GM18907 (cell line): ENCODE measurements at regions not wholly inside any gene's neighbourhood (a gene's known extent, or its start where the extent isn't known, plus 50 kb on each side); places are given as distances from the start of the nearest gene placed in this dataset.

Experiments used
- ATAC-seq: cut with Tn5 transposase; IDR thresholded peaks from one replicate; pipeline ENCODE4 v1.9.1; 2021; ENCODE audit warnings: mild to moderate bottlenecking, moderate library complexity; ENCODE audit not compliant: unreplicated experiment

GRCh38 chr10:6305401-6306321 lies 102.9 kb downstream of the PFKFB3 start:
- no peak for ATAC-seq

DNA sequence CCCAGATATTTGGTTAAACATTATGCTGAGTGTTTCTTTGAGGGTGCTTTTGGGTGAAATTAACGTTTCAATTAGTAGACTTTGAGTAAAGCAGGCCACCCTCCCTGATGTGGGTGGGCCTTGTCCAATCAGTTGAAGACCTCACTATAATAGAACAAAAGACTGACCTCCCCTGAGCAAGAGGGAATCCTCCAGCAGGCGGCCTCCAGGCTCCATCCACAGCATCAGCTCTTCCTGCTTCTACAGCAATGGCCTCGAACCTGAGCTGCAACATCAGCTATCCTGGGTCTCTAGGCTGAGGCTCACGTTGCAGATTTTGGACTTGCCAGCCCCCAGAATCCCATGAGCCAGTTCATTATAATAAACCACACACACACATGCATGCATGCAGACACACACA lies 104.2 kb downstream of the PFKFB3 start:
- no peak for ATAC-seq

DNA sequence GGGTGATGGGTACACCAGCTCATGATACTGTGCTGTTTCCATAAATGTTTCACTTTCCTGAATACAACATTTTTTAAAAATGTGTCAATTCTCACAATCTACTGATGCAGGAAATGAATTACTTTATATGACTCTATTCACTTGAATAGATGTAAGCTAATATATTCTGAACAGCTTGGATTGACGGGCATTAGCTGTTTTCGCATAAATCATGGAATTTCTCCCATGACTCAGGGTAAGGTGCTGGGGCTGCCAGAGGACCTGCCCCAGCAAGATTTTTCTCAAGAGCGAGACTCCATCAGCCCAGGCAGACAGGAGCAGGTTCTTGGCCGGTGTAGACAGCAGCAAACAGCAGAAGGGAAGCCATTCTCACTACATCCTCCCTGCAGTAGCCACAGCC lies 107.1 kb downstream of the PFKFB3 start:
- no peak for ATAC-seq

DNA sequence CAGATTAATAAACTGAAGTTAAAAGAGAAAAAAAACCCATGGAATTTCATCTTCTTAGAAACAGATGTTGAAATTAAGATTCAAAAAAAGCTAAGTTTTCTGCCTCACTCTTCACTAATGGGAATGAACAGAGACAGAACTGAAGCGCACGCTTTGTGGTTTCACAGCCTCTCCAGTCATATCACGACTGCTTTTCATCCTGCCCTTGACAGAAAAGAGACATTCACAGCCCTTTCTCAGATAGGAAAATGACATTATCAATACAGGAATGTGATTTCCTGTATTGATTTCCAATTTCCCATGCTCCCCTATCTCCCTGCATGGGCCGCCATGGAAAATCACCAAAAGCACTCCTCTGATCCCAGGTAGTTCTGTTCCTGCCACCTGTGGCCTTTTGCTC lies 108.2 kb downstream of the PFKFB3 start:
- ATAC-seq: no peak

DNA sequence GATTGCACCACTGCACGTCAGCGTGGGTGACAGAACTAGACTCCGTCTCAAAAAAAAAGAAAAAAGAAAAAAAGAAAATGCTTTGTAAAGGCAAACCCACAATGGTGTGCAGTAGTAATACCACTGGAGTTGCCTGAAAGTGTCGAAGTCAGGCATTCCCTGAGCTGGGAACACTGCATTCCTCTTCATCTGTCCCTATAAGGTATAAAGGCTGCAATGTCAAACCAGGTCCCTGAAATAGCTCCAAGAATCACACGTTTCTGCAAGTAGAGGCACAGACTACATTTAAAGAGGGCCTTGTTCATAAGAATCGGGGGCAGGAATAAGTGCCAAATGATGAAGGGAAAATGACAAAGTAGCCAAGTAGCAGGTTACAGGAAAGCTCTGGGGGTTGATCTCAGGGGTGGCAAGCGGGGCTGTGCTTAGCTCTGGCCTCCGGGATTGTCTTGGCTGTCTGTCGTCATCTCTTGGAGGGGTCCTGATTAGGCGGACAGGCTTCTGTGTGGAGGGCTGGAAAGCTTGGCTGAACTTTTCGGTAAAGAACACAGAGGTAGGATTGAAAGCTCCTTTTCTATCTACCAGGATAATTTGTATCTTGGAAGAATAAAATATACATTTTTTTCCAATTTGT lies 109.1 kb downstream of the PFKFB3 start:
- ATAC-seq: no peak

GRCh38 chr10:6312636-6313035 lies 109.9 kb downstream of the PFKFB3 start:
- no peak for ATAC-seq

DNA sequence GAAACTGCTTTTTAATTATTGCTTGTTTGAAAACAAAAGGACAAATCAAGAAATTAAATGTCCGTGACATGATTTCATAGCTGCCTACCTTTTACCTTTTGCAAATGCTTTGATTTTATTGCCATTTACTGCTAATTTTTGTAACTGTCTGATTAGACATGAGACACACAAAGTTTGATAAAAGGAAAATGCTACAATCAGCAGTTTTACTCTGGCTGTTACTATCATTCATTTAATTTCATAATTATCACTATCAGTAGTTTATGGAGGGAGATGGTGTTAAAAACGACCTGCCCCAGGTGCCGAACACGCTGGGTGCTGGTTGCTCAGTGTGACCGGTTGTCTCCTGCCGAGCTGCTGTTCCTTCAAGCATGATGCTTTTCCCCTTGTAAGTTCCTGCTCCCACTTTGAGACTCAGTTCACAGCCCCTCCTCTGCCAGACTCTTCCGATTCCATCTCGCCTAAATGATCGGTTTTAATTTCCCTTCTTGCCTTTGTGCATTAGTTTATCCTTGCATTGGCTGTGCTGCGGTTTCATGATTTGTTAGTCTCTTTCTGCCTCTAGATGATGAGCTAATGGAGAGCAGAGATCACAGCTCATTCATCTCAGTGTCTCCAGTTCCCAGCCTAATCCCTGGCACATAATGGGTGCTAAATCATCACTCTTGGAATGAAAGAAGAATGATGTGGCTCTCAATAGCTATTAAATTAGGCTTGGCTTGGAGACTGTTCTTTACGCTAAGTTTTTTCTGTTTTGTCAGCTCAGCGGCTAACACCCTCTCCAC lies 110.6 kb downstream of the PFKFB3 start:
- ATAC-seq: no peak

- ATAC-seq: no peak
These were observed 112.0 kb downstream of the PFKFB3 start for GRCh38 chr10:6314620-6315205.

DNA sequence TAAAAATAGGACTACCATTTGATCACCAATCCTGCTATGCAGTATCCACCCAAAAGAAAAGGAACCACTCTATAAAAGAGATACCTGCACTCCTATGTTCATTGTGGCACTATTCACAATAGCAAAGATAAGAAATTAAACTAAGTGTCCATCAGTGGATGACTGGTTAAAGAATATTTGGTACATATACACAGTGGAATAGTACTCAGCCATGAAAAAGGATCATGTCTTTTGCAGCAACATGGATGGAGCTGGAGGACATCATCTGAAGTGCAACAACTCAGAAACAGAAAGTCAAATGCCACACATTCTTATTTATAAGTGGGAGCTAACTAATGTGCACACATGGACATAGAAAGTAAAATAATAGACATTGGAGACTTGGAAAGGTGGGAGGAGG lies 116.4 kb downstream of the PFKFB3 start:
- no peak for ATAC-seq

DNA sequence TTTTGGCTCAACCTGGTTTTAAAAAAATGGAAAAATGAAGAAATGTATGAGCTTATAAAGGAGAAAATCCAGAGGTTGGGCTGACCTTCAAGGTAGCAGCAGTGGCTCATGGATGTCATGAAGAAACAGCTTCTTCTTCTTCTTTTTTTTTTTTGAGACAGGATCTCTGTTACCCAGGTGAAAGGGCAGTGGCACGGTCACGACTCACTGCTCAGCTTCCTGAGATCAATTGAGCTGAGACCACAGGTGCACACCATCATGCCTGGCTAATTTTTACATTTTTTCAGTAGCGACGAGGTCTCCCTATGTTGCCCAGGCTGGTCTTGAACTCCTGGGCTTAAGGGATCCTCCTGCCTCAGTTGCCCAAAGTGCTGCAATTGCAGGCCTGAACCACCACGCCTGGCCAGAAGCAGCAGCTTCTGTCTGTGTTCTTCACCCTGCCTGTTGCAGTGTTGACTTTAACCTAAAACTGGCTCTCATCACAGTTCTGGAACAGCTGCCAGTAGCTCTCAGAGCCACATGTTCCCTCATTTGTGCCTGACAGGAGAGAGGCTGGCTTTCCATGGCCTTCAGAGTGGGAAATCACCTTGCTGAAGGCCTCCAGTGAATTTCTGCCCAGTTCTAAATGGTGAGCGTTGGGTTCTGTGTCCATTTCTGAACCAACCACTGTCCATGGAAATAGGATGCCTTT lies 117.7 kb downstream of the PFKFB3 start:
- ATAC-seq: peak; percentile 78

GRCh38 chr10:6321880-6322279 lies 119.1 kb downstream of the PFKFB3 start:
- ATAC-seq: no peak

- ATAC-seq: no peak
These were observed 120.1 kb downstream of the PFKFB3 start for GRCh38 chr10:6322805-6323204.

DNA sequence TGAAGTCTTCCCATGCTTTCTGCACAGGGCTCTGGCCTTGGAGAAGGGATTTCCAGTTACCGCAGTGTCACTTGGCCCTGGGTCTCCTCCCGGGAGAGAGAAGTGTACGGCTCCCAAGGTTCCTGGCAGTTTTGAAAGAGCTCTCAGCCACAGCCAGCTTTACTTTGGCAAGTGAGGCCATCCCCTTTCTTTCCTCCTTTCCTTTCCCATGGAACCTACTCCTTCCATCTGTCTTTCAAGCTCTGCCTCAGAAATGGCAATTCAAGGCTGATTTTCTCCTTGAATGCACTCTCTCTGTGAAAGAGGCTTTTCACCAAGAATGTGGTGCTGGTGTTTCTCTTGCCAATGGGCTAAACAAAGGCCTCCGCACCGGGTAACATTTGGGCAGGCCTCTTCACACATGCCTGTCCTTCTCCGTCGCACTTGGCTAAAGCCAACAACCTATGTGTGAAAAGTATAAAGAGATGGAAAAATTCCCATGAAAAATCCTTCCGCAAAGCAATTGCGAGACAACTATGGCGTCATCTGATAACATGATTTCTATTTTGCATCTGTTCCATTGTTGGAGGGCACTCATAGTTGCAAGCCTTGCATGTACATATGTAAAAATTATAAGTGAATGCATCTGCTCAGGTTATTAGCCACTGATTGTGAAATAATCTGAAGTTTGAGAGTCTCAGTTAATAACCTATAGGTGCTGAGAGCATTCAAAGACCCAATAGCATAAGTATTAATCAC lies 125.4 kb downstream of the PFKFB3 start:
- ATAC-seq: no peak

DNA sequence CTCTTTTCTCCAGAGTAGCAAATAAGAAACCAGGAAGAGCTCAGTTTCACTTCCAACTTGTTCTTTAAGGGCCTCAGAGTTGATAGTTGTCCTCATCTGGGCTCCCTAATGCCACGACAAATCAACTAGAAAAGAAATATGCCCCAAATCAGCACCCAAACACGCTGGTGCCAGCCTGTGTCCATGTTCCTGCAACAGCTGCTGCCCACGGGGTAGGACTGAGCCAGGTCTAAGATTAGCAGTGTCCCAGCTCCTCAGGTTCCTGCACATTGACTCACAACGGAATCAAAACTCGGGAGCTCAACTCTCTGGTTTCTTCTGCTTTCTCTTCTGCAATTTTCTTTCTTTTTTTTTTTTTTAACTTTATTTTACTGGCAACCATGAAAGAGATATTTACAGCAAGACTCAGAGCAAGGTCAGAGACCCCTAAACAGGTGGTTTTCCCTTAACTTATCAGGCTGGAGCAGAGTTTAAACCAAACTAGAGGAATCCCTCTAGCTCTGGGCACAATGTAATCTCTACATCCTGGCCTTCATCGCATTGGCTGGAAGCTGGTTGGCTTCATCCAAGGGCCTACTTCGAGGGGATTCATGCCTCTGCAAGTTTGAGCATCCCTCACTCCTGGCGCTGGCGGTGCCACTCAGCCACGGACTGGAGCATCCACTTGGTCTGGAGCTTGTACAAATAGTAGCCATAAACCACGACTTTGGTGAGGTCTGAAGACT lies 126.1 kb downstream of the PFKFB3 start:
- no peak for ATAC-seq

DNA sequence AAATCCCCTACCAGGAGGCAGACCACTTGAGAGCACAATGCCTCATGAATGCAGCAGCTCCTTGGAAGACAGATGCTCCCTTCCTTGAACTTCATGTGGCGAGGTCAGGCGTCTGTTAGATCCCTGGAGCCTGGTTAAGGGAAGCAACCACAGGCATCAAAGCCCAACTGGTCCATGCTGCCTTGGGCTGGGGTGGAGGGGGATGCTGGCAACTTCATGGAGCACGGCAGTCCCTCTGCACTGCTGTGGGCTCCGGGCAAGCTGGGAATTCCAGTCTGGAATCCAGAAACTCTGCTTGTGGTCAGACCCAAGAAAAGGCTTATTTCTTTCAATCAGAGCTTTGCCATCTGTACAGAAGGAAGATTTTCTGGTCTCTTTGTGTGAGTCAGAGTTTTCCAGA lies 130.4 kb downstream of the PFKFB3 start:
- ATAC-seq: no peak

DNA sequence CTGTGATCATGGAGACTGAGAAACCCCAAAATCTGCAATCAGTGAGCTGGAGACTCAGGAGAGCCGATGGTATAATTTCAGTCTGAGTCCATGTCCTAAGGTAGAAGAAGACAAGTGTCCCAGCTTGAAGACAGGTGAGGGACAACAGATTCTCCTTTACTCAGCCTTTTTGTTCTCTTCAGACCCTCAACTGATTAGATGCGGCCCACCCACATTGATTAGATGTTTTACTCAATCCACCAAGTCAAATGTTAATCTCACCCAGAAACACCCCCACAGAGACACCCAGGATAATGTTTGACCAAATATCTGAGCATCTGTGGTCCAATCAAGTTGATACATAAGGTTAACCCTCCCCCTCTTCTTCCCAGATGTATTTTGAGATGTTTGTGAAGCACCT lies 131.2 kb downstream of the PFKFB3 start:
- ATAC-seq: no peak

- no peak for ATAC-seq
These were observed 133.3 kb downstream of the PFKFB3 start for GRCh38 chr10:6336016-6336415.

GRCh38 chr10:6337382-6337781 lies 134.7 kb downstream of the PFKFB3 start:
- no peak for ATAC-seq

DNA sequence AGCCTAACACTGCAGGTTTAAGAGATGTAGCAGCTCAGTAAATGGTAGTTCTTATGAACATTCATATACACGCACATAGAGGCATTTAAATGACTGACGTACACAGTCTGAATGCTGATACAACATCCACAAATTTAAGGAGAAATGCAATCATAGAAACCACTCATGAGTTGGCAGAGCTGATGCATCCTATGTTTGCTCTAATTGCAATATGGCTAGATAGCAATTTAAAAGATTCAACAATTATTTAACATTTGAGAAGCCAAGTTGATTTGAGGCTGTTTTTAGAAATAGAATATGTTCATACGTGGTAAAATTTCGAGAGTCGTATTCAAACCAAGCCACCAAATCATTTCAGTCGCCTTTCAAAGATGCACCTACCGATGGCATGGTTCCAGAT lies 135.6 kb downstream of the PFKFB3 start:
- no peak for ATAC-seq
